ENCODE measurements at regions not wholly inside any gene's neighbourhood (a gene's known extent, or its start where the extent isn't known, plus 50 kb on each side); places are given as distances from the start of the nearest gene placed in this dataset.

GRCh38 chr13:84658491-84659358 is 776.5 kb upstream of the SLITRK1 start:
- ChIA-PET POLR2A (ENCODE audit: unreplicated experiment) (no interaction called here), CTCF (no interaction called here)
- Histone ChIP-seq H3K4me3 (no peak overlapping the region), H2AFZ (no peak overlapping the region), H3K9me2 (ENCODE audit: insufficient read depth) (no peaks in the 10 kb centered on the region; the same call in 1 of the 2 replicates), H4K20me1 (ENCODE audit: insufficient read depth) (no peaks in the 10 kb centered on the region), H3K4me1 (replicated peaks; ENCODE audit: insufficient read depth) (no peaks in the 10 kb centered on the region), H3K79me2 (ENCODE audit: low read depth) (no peaks in the 10 kb centered on the region), H3K36me3 (ENCODE audit: low read depth) (no peaks in the 10 kb centered on the region), H3K4me2 (no peak overlapping the region), H3K9me3 (ENCODE audit: insufficient read depth, low read depth) (no peaks in the 10 kb centered on the region), H3F3A (ENCODE audit: insufficient read depth, low read depth) (no peaks in the 10 kb centered on the region), H3K27me3 (ENCODE audit: insufficient read depth, low read depth) (no peaks in the 10 kb centered on the region), H3K27ac (no peak overlapping the region)
- intact Hi-C loops (cut with micrococcal nuclease; ENCODE audit: unreplicated experiment), result no loop called here
- no peak for DNase-seq
- BruUV-seq (replicated peaks), result no TSS peak
- TF ChIP-seq CTCF (conservative IDR thresholded peaks at IDR 0.05) (no peak), EZH2 (IDR thresholded peaks at IDR 0.05; ENCODE audit: low read depth) (no peak)

- Histone ChIP-seq H3K27ac (no peak overlapping the region), H3K4me3 (no peak overlapping the region), H2AFZ (no peak overlapping the region), H3K4me1 (replicated peaks; ENCODE audit: insufficient read depth) (no peaks in the 10 kb centered on the region), H3K9me2 (ENCODE audit: insufficient read depth) (no peaks in the 10 kb centered on the region; the same call in 1 of the 2 replicates), H3K4me2 (no peak overlapping the region), H4K20me1 (ENCODE audit: insufficient read depth) (no peaks in the 10 kb centered on the region), H3K27me3 (ENCODE audit: insufficient read depth, low read depth) (no peaks in the 10 kb centered on the region), H3K79me2 (ENCODE audit: low read depth) (no peaks in the 10 kb centered on the region), H3K36me3 (ENCODE audit: low read depth) (no peaks in the 10 kb centered on the region), H3F3A (ENCODE audit: insufficient read depth, low read depth) (no peaks in the 10 kb centered on the region), H3K9me3 (ENCODE audit: insufficient read depth, low read depth) (no peaks in the 10 kb centered on the region)
- DNase-seq, result no peak
- BruUV-seq (replicated peaks), result no TSS peak
- ChIA-PET CTCF (no interaction called here), POLR2A (ENCODE audit: unreplicated experiment) (no interaction called here)
- TF ChIP-seq CTCF (conservative IDR thresholded peaks at IDR 0.05) (no peak), EZH2 (IDR thresholded peaks at IDR 0.05; ENCODE audit: low read depth) (no peak)
- intact Hi-C loops (cut with micrococcal nuclease; ENCODE audit: unreplicated experiment), result no loop called here
These were observed 773.4 kb upstream of the SLITRK1 start for GRCh38 chr13:84655677-84656076.

- ChIA-PET POLR2A (ENCODE audit: unreplicated experiment) (no interaction called here), CTCF (no interaction called here)
- Histone ChIP-seq H3K4me1 (replicated peaks; ENCODE audit: insufficient read depth) (no peaks in the 10 kb centered on the region), H2AFZ (no peak overlapping the region), H3K4me2 (no peak overlapping the region), H3K9me3 (ENCODE audit: insufficient read depth, low read depth) (no peaks in the 10 kb centered on the region), H3K9me2 (ENCODE audit: insufficient read depth) (no peaks in the 10 kb centered on the region; the same call in 1 of the 2 replicates), H4K20me1 (ENCODE audit: insufficient read depth) (no peaks in the 10 kb centered on the region), H3K79me2 (ENCODE audit: low read depth) (no peaks in the 10 kb centered on the region), H3F3A (ENCODE audit: insufficient read depth, low read depth) (no peaks in the 10 kb centered on the region), H3K4me3 (no peak overlapping the region), H3K36me3 (ENCODE audit: low read depth) (no peaks in the 10 kb centered on the region), H3K27me3 (ENCODE audit: insufficient read depth, low read depth) (no peaks in the 10 kb centered on the region), H3K27ac (no peak overlapping the region)
- TF ChIP-seq CTCF (conservative IDR thresholded peaks at IDR 0.05), result no peak
- TF ChIP-seq EZH2 (IDR thresholded peaks at IDR 0.05; ENCODE audit: low read depth), result no peak
- DNase-seq, result no peak
- intact Hi-C loops (cut with micrococcal nuclease; ENCODE audit: unreplicated experiment), result no loop called here
- BruUV-seq (replicated peaks), result no TSS peak
These were observed 772.5 kb upstream of the SLITRK1 start for GRCh38 chr13:84654654-84655275.

Measured in PC-9 (cell line).